ENCODE measurements at regions not wholly inside any gene's neighbourhood (a gene's known extent, or its start where the extent isn't known, plus 50 kb on each side); places are given as distances from the start of the nearest gene placed in this dataset.

GRCh38 chr21:43276811-43277210 is 108.0 kb downstream of the CRYAA start:
- DNase-seq (ENCODE audit: low read depth): no peak
- TF ChIP-seq CTCF (IDR thresholded peaks at IDR 0.05; ENCODE audit: insufficient read depth, low read depth, low read length, missing control alignments): no peak
- no peak overlapping the region for H3K4me3 ChIP-seq (ENCODE audit: low read depth, low read length)

DNA sequence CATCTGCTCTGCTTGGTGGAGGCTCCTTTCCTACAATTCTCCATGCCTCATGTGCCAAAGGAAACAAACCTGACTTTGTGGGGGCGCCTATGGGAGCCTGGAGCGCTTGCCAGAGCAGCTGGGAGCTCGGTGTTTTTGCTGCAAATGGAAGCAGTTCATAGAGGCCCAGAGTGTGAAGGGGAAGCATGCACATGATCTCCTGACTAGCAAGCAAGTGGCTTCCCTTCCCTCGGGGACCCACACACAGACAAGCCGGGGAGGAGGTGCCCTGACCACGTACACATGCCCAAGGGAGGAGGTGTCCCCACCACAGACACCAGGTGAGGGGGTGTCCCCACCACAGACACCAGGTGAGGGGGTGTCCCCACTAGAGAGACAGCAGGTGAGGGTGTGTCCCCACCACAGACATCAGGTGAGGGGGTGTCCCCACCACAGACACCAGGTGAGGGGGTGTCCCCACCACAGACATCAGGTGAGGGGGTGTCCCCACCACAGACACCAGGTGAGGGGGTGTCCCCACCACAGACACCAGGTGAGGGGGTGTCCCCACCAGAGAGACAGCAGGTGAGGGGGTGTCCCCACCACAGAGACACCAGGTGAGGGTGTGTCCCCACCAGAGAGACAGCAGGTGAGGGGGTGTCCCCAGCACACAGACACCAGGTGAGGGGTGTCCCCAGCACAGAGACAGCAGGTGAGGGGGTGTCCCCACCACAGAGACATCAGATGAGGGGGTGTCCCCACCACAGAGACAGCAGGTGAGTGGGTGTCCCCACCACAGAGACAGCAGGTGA is 106.8 kb downstream of the CRYAA start:
- no peak for TF ChIP-seq CTCF (IDR thresholded peaks at IDR 0.05; ENCODE audit: insufficient read depth, low read depth, low read length, missing control alignments)
- DNase-seq (ENCODE audit: low read depth): peak; percentile 15
- no peak overlapping the region for H3K4me3 ChIP-seq (ENCODE audit: low read depth, low read length)

GRCh38 chr21:43274946-43275310 is 106.1 kb downstream of the CRYAA start:
- no peak overlapping the region for H3K4me3 ChIP-seq (ENCODE audit: low read depth, low read length)
- DNase-seq (ENCODE audit: low read depth): no peak
- no peak for TF ChIP-seq CTCF (IDR thresholded peaks at IDR 0.05; ENCODE audit: insufficient read depth, low read depth, low read length, missing control alignments)

GRCh38 chr21:43274022-43274945 is 105.5 kb downstream of the CRYAA start:
- no peak overlapping the region for H3K4me3 ChIP-seq (ENCODE audit: low read depth, low read length)
- TF ChIP-seq CTCF (IDR thresholded peaks at IDR 0.05; ENCODE audit: insufficient read depth, low read depth, low read length, missing control alignments): no peak
- no peak for DNase-seq (ENCODE audit: low read depth)

DNA sequence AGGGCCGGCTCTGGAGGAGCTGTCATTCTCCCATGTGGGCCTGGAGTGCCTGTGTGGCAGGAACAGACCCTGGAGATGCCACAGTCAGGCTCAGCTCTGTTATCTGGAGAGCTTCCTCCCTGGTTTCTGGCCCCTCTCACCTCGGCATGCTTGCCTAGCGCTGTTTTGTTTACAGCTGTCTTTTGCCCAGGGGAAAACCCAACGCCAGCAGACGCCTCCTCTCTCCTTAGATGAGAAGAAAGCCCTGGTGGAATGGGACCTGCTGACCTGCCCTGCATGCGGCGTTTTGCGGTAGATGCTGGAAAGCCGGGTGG is 104.9 kb downstream of the CRYAA start:
- TF ChIP-seq CTCF (IDR thresholded peaks at IDR 0.05; ENCODE audit: insufficient read depth, low read depth, low read length, missing control alignments): no peak
- peak; percentile 26 for DNase-seq (ENCODE audit: low read depth)

GRCh38 chr21:43273016-43273707 is 104.4 kb downstream of the CRYAA start:
- H3K4me3 ChIP-seq (ENCODE audit: low read depth, low read length): no peak overlapping the region
- TF ChIP-seq CTCF (IDR thresholded peaks at IDR 0.05; ENCODE audit: insufficient read depth, low read depth, low read length, missing control alignments): no peak
- no peak for DNase-seq (ENCODE audit: low read depth)

More for the DNA sequence above, 104.9 kb downstream of the CRYAA start:
- H3K4me3 ChIP-seq (ENCODE audit: low read depth, low read length): no peak overlapping the region
